ENCODE measurements at regions not wholly inside any gene's neighbourhood (a gene's known extent, or its start where the extent isn't known, plus 50 kb on each side); places are given as distances from the start of the nearest gene placed in this dataset.
A peak's percentile ranks its signal among the peaks of the same experiment; 100 is the strongest.

GRCh38 chr4:138939960-138940359, 75.6 kb upstream of the NOCT start:
- no peak for DNase-seq (ENCODE audit: low read depth, low spot score)
- TF ChIP-seq EZH2 (IDR thresholded peaks at IDR 0.05; ENCODE audit: low read length) (no peak), CTCF (optimal IDR thresholded peaks at IDR 0.05 in 1 of 3, IDR thresholded peaks at IDR 0.05 in 1 of 3, conservative IDR thresholded peaks at IDR 0.05 in 1 of 3; ENCODE audit: extremely low read depth in 1 of 3, insufficient read depth in 2 of 3, low read length in 3 of 3) (no peak)
- no peak overlapping the region for H3K4me3 ChIP-seq (ENCODE audit: control insufficient read depth in 2 of 3, extremely low read depth in 1 of 3, insufficient read depth in 2 of 3, low read depth in 1 of 3, low read length in 3 of 3)
- H3K9me3 ChIP-seq (ENCODE audit: control insufficient read depth, low read depth, low read length) = no peaks in the 10 kb centered on the region
- dilution Hi-C loops (cut with MboI; ENCODE audit: extremely low pct_ligation_motif_present, low sequenced_read_pairs) = loop anchor here (5.0 kb wide), 1 partner anchor 82 kb away; no protein-coding TSS in a partner anchor
- H3K79me2 ChIP-seq (ENCODE audit: control insufficient read depth, insufficient read depth, low read length) = no peaks in the 10 kb centered on the region
- no peaks in the 10 kb centered on the region for H3K9me1 ChIP-seq (ENCODE audit: control insufficient read depth, extremely low read depth, insufficient read depth, low read length)
- H3K27ac ChIP-seq (ENCODE audit: control insufficient read depth, insufficient read depth, low read length) = no peak overlapping the region
- H3K4me1 ChIP-seq (ENCODE audit: control insufficient read depth, extremely low read depth, insufficient read depth, low read length) = peaks cover 3% of the 10 kb centered on the region
- no peaks in the 10 kb centered on the region for H4K20me1 ChIP-seq (ENCODE audit: control insufficient read depth, extremely low read depth, insufficient read depth, low read length)
- H3K36me3 ChIP-seq (ENCODE audit: control insufficient read depth in 2 of 2, extremely low read depth in 1 of 2, insufficient read depth in 2 of 2, low read length in 2 of 2) = no peaks in the 10 kb centered on the region
- H3K27me3 ChIP-seq (ENCODE audit: control insufficient read depth, extremely low read depth, insufficient read depth, low read length) = no peaks in the 10 kb centered on the region
- no peak for FAIRE-seq
- H3K4me2 ChIP-seq (ENCODE audit: control insufficient read depth, extremely low read depth, insufficient read depth, low read depth, low read length) = no peak overlapping the region
- no peak overlapping the region for H3K9ac ChIP-seq (ENCODE audit: control insufficient read depth, extremely low read depth, insufficient read depth, low read length)
- no peak overlapping the region for H2AFZ ChIP-seq (ENCODE audit: control insufficient read depth, low read length)

- no peaks in the 10 kb centered on the region for H3K36me3 ChIP-seq (ENCODE audit: control insufficient read depth in 2 of 2, extremely low read depth in 1 of 2, insufficient read depth in 2 of 2, low read length in 2 of 2)
- no peak overlapping the region for H3K4me2 ChIP-seq (ENCODE audit: control insufficient read depth, extremely low read depth, insufficient read depth, low read depth, low read length)
- H3K9me3 ChIP-seq (ENCODE audit: control insufficient read depth, low read depth, low read length) = no peaks in the 10 kb centered on the region
- no peaks in the 10 kb centered on the region for H3K9me1 ChIP-seq (ENCODE audit: control insufficient read depth, extremely low read depth, insufficient read depth, low read length)
- no peak overlapping the region for H3K27ac ChIP-seq (ENCODE audit: control insufficient read depth, insufficient read depth, low read length)
- FAIRE-seq = peak; percentile 51
- no peak overlapping the region for H3K9ac ChIP-seq (ENCODE audit: control insufficient read depth, extremely low read depth, insufficient read depth, low read length)
- no peak overlapping the region for H3K4me3 ChIP-seq (ENCODE audit: control insufficient read depth in 2 of 3, extremely low read depth in 1 of 3, insufficient read depth in 2 of 3, low read depth in 1 of 3, low read length in 3 of 3)
- no peaks in the 10 kb centered on the region for H4K20me1 ChIP-seq (ENCODE audit: control insufficient read depth, extremely low read depth, insufficient read depth, low read length)
- peaks cover 3% of the 10 kb centered on the region for H3K4me1 ChIP-seq (ENCODE audit: control insufficient read depth, extremely low read depth, insufficient read depth, low read length)
- no peak for TF ChIP-seq EZH2 (IDR thresholded peaks at IDR 0.05; ENCODE audit: low read length)
- TF ChIP-seq CTCF (optimal IDR thresholded peaks at IDR 0.05 in 1 of 3, IDR thresholded peaks at IDR 0.05 in 1 of 3, conservative IDR thresholded peaks at IDR 0.05 in 1 of 3; ENCODE audit: extremely low read depth in 1 of 3, insufficient read depth in 2 of 3, low read length in 3 of 3) = peak; percentile 34 to 47 (median 34)
- dilution Hi-C loops (cut with MboI; ENCODE audit: extremely low pct_ligation_motif_present, low sequenced_read_pairs) = no loop called here
- no peak overlapping the region for H2AFZ ChIP-seq (ENCODE audit: control insufficient read depth, low read length)
- no peaks in the 10 kb centered on the region for H3K27me3 ChIP-seq (ENCODE audit: control insufficient read depth, extremely low read depth, insufficient read depth, low read length)
- H3K79me2 ChIP-seq (ENCODE audit: control insufficient read depth, insufficient read depth, low read length) = no peaks in the 10 kb centered on the region
- no peak for DNase-seq (ENCODE audit: low read depth, low spot score)
These were observed 77.3 kb upstream of the NOCT start for GRCh38 chr4:138938366-138938690.
